ENCODE measurements at regions not wholly inside any gene's neighbourhood (a gene's known extent, or its start where the extent isn't known, plus 50 kb on each side); places are given as distances from the start of the nearest gene placed in this dataset.

DNA sequence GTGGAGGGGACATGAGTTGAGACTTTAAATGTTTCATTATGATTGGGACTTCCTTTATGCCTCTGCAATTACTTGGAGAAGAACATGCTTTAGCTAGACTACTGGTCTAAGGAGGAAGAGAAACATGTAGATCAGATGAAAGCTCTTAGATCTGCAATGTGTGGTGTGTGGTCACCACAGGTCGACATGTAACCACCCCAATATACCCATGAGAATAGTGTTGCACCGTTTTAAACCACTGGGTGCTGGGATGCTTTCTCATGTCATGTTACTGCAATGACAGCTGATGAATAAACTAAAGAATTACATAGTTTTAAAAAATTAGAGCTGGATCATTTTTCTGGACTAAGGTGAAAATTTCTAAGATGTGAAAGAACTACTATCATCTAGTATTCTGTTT, 1039.7 kb downstream of the RAPGEF2 start:
- intact Hi-C loops (cut with DNase I; ENCODE audit: low total_unique reads), result no loop called here
- no peak for DNase-seq (ENCODE audit: low spot score in 2 of 2)
- no peak overlapping the region for H3K4me3 ChIP-seq (ENCODE audit: low read depth, poor library complexity, severe bottlenecking)
- no peak for TF ChIP-seq POLR2A (IDR thresholded peaks at IDR 0.05)
- TF ChIP-seq, protein P1, sequence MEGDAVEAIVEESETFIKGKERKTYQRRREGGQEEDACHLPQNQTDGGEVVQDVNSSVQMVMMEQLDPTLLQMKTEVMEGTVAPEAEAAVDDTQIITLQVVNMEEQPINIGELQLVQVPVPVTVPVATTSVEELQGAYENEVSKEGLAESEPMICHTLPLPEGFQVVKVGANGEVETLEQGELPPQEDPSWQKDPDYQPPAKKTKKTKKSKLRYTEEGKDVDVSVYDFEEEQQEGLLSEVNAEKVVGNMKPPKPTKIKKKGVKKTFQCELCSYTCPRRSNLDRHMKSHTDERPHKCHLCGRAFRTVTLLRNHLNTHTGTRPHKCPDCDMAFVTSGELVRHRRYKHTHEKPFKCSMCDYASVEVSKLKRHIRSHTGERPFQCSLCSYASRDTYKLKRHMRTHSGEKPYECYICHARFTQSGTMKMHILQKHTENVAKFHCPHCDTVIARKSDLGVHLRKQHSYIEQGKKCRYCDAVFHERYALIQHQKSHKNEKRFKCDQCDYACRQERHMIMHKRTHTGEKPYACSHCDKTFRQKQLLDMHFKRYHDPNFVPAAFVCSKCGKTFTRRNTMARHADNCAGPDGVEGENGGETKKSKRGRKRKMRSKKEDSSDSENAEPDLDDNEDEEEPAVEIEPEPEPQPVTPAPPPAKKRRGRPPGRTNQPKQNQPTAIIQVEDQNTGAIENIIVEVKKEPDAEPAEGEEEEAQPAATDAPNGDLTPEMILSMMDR (IDR thresholded peaks at IDR 0.05), result no peak
- WGBS, 2 donors, result 60 to 75% methylated on average over 2 of the region's 2 CpGs

DNA sequence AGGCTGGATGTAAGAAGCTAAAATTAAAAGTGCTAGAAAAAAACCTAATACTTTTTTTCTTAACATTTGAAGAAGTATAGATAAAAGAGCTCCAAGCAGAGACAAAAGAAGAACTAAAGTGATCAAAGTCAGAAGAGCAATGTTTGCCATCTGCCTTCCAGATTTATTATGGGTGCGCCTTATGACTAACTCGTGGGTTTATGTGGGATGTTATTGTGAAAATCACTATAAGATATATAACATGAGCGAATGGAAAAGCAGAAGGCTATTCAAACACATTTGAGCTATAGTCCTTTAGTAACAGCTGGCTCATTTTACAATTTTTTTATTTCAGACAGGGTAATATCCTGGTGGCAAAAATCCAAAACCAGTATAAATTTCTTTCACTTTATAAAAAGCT, 1040.7 kb downstream of the RAPGEF2 start:
- TF ChIP-seq, protein P1 (IDR thresholded peaks at IDR 0.05), result no peak
- TF ChIP-seq POLR2A (IDR thresholded peaks at IDR 0.05), result no peak
- no peak for DNase-seq (ENCODE audit: low spot score in 2 of 2)
- intact Hi-C loops (cut with DNase I; ENCODE audit: low total_unique reads), result no loop called here
- 26% methylated on average over 3 of the region's 3 CpGs for WGBS, 2 donors
- no peak overlapping the region for H3K4me3 ChIP-seq (ENCODE audit: low read depth, poor library complexity, severe bottlenecking)

DNA sequence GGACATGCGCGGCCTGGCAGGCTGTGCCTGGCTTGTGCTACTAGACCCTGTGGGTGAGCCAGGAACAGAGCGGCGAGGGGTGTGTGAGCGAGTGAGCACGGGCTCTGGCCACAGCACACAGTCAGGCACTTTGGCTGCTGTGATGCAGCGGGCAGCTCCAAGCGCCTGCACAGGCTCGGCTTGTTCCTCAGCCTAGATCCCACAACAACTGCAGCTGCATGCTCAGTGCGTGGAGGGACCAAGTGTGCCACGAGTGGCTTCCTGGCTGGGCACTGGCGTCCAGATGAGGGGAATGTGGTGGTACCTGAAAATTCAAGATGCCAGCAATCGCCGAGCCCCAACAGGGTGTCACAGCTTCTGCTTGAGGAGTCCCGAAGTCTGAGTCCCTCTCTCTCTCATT, 1056.6 kb downstream of the RAPGEF2 start:
- DNase-seq (ENCODE audit: low spot score in 2 of 2), result no peak
- intact Hi-C loops (cut with DNase I; ENCODE audit: low total_unique reads), result no loop called here
- TF ChIP-seq POLR2A (IDR thresholded peaks at IDR 0.05), result no peak
- TF ChIP-seq, protein P1 (IDR thresholded peaks at IDR 0.05), result no peak
- H3K4me3 ChIP-seq (ENCODE audit: low read depth, poor library complexity, severe bottlenecking), result no peak overlapping the region
- 86 to 91% methylated on average over 12 to 15 of the region's 15 CpGs for WGBS, 2 donors

DNA sequence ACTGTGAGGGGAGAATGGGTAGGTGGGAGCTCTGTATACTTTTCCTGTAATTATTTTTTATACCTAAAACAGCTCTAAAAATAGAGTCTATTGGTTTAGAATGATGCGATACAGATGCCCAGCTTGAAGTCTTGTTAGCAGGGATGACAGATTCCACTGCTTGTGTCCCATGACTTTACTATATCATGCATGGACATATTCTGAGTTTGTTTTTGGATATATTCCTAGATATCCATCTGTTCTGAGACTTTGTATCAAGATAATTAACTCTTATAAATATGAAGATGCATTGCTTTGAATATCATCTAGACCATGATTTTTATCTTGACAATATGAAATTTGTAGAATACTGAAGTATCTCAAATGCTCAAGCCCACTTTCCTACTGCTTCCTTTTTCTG, 1058.1 kb downstream of the RAPGEF2 start:
- intact Hi-C loops (cut with DNase I; ENCODE audit: low total_unique reads), result no loop called here
- H3K4me3 ChIP-seq (ENCODE audit: low read depth, poor library complexity, severe bottlenecking), result no peak overlapping the region
- WGBS, 2 donors, result 81 to 88% methylated on average over 1 of the region's 1 CpG
- no peak for TF ChIP-seq POLR2A (IDR thresholded peaks at IDR 0.05)
- TF ChIP-seq, protein P1 (IDR thresholded peaks at IDR 0.05), result no peak
- DNase-seq (ENCODE audit: low spot score in 2 of 2), result no peak

DNA sequence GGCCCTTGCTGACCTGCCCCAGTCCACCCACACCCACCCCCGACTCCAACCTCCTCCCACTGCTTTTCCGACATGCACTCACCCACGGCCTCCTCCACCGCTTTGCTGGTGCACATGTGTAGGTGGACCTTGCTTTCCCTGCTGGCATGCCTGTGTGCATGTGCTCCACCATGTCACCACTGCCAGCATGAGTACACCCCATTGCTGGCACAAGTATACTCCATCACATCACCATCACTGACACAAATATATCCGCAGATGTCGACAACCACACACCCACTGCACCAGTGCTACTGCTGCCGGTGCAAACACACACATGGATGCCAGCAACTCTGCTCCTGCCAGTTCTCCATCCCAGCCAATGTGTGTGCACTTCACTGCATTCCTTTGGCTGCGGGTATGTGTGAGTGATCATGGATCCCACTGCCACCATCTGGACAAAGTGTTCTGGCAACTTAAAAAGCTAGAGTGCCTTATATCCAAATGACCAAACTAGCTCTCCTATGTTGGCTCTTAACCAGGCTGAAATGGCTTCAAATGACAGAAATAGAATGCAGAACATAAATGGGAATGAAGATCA, 1072.3 kb downstream of the RAPGEF2 start:
- DNase-seq (ENCODE audit: low spot score in 2 of 2), result no peak
- no peak overlapping the region for H3K4me3 ChIP-seq (ENCODE audit: low read depth, poor library complexity, severe bottlenecking)
- intact Hi-C loops (cut with DNase I; ENCODE audit: low total_unique reads), result no loop called here
- TF ChIP-seq POLR2A (IDR thresholded peaks at IDR 0.05), result no peak
- TF ChIP-seq, protein P1 (IDR thresholded peaks at IDR 0.05), result no peak
- WGBS, 2 donors, result 78 to 86% methylated on average over 8 of the region's 8 CpGs

DNA sequence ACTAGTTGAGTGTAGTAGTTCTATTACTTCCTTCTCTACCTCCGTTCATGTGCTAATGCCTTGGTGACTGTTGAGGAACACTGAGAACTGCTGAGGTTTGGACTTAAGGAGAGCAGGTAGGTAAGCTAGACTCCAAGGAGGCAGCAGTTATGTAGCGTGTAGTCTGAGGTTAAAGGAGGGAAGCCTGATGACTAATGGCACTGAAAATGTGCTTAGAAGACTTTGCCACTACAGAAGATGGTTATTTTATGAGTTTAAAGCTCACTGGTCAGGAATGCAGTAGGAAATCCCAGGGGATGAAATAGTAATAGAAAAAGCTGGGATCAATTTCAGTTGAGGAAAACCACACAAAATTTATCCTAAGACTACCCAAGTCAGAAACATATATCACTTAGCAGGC, 1077.3 kb downstream of the RAPGEF2 start:
- DNase-seq (ENCODE audit: low spot score in 2 of 2), result no peak
- no peak overlapping the region for H3K4me3 ChIP-seq (ENCODE audit: low read depth, poor library complexity, severe bottlenecking)
- intact Hi-C loops (cut with DNase I; ENCODE audit: low total_unique reads), result no loop called here
- 66 to 73% methylated on average over 2 of the region's 2 CpGs for WGBS, 2 donors
- no peak for TF ChIP-seq POLR2A (IDR thresholded peaks at IDR 0.05)

Measured in lower leg skin (tissue), 4 donors.